Osteoblast (primary cell): ENCODE measurements at regions not wholly inside any gene's neighbourhood (a gene's known extent, or its start where the extent isn't known, plus 50 kb on each side); places are given as distances from the start of the nearest gene placed in this dataset.

Experiments
- DNase-seq: peaks from one replicate; pipeline ENCODE4 v3.0.0; 2011; ENCODE audit warnings: low spot score, mixed read lengths; ENCODE audit not compliant: insufficient read length; ENCODE audit errors: missing footprints
- H2AFZ ChIP-seq: 2 replicates; pipeline ENCODE4 v1.6.0; 2011; ENCODE audit warnings: mild to moderate bottlenecking, low read length
- H3K27ac ChIP-seq: 2 replicates; pipeline ENCODE4 v1.5.1; 2011; ENCODE audit warnings: mild to moderate bottlenecking, low read depth, low read length, moderate library complexity
- H3K27me3 ChIP-seq: 2 replicates; pipeline ENCODE4 v1.6.0; 2012; ENCODE audit warnings: mild to moderate bottlenecking, control low read depth, inconsistent platforms, low read length, moderate library complexity; ENCODE audit not compliant: insufficient read depth
- H3K36me3 ChIP-seq: 2 replicates; pipeline ENCODE4 v1.5.1; 2011; ENCODE audit warnings: mild to moderate bottlenecking, low read length, control low read depth, moderate library complexity; ENCODE audit not compliant: insufficient read depth
- H3K4me1 ChIP-seq: 2 replicates; pipeline ENCODE4 v1.5.1; 2011; ENCODE audit warnings: mild to moderate bottlenecking, low read length, control low read depth, moderate library complexity; ENCODE audit not compliant: insufficient read depth
- H3K4me2 ChIP-seq: 2 replicates; pipeline ENCODE4 v1.6.0; 2011; ENCODE audit warnings: mild to moderate bottlenecking, low read length; ENCODE audit not compliant: insufficient read depth
- H3K4me3 ChIP-seq: fragments of 200-600 bp; sonication (generic); 3 replicates; pipeline ENCODE4 v1.5.1; 2012; ENCODE audit warnings: mild to moderate bottlenecking, low read length, inconsistent platforms; ENCODE audit not compliant: insufficient read depth
- H3K79me2 ChIP-seq: 2 replicates; pipeline ENCODE4 v1.6.0; 2012; ENCODE audit warnings: mild to moderate bottlenecking, low read length, control low read depth, inconsistent platforms; ENCODE audit not compliant: insufficient read depth
- H3K9me3 ChIP-seq: 2 replicates; pipeline ENCODE4 v1.5.1; 2011; ENCODE audit warnings: low read depth, low read length, control low read depth
- H4K20me1 ChIP-seq: 2 replicates; pipeline ENCODE4 v1.6.0; 2012; ENCODE audit warnings: mild to moderate bottlenecking, low read length, control low read depth; ENCODE audit not compliant: insufficient read depth
- TF ChIP-seq, protein P1 (sequence below): IDR thresholded peaks from 2 replicates; pipeline ENCODE4 v1.5.1; 2011; ENCODE audit warnings: mild to moderate bottlenecking, low read depth, low read length, moderate library complexity; ENCODE audit errors: extremely low read depth

- H3K9me3 ChIP-seq, result no peaks in the 10 kb centered on the region
- no peaks in the 10 kb centered on the region for H3K27me3 ChIP-seq
- H3K4me3 ChIP-seq, result no peak overlapping the region
- no peaks in the 10 kb centered on the region for H3K79me2 ChIP-seq
- no peaks in the 10 kb centered on the region for H3K4me1 ChIP-seq
- TF ChIP-seq, protein P1, sequence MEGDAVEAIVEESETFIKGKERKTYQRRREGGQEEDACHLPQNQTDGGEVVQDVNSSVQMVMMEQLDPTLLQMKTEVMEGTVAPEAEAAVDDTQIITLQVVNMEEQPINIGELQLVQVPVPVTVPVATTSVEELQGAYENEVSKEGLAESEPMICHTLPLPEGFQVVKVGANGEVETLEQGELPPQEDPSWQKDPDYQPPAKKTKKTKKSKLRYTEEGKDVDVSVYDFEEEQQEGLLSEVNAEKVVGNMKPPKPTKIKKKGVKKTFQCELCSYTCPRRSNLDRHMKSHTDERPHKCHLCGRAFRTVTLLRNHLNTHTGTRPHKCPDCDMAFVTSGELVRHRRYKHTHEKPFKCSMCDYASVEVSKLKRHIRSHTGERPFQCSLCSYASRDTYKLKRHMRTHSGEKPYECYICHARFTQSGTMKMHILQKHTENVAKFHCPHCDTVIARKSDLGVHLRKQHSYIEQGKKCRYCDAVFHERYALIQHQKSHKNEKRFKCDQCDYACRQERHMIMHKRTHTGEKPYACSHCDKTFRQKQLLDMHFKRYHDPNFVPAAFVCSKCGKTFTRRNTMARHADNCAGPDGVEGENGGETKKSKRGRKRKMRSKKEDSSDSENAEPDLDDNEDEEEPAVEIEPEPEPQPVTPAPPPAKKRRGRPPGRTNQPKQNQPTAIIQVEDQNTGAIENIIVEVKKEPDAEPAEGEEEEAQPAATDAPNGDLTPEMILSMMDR, result no peak
- H3K4me2 ChIP-seq, result no peak overlapping the region
- H2AFZ ChIP-seq, result no peak overlapping the region
- H3K27ac ChIP-seq, result no peak overlapping the region
- DNase-seq, result no peak
- no peaks in the 10 kb centered on the region for H4K20me1 ChIP-seq
- no peaks in the 10 kb centered on the region for H3K36me3 ChIP-seq
Measured at GRCh38 chr13:106700007-106700406, 132.1 kb upstream of the ARGLU1 start.

- Histone ChIP-seq H3K36me3 (no peaks in the 10 kb centered on the region), H2AFZ (no peak overlapping the region), H3K9me3 (no peaks in the 10 kb centered on the region), H3K4me1 (no peaks in the 10 kb centered on the region), H3K27me3 (no peaks in the 10 kb centered on the region), H3K79me2 (no peaks in the 10 kb centered on the region), H3K27ac (no peak overlapping the region), H3K4me3 (no peak overlapping the region), H4K20me1 (no peaks in the 10 kb centered on the region), H3K4me2 (no peak overlapping the region)
- DNase-seq, result no peak
- TF ChIP-seq, protein P1, result no peak
Measured at GRCh38 chr13:106699311-106699710, 131.4 kb upstream of the ARGLU1 start.

GRCh38 chr13:106696719-106697118 is 128.8 kb upstream of the ARGLU1 start:
- no peak overlapping the region for H3K4me3 ChIP-seq
- no peaks in the 10 kb centered on the region for H4K20me1 ChIP-seq
- DNase-seq, result no peak
- no peak overlapping the region for H2AFZ ChIP-seq
- H3K79me2 ChIP-seq, result no peaks in the 10 kb centered on the region
- H3K36me3 ChIP-seq, result no peaks in the 10 kb centered on the region
- no peak overlapping the region for H3K4me2 ChIP-seq
- H3K27me3 ChIP-seq, result no peaks in the 10 kb centered on the region
- TF ChIP-seq, protein P1, result no peak
- H3K27ac ChIP-seq, result no peak overlapping the region
- no peaks in the 10 kb centered on the region for H3K4me1 ChIP-seq
- no peaks in the 10 kb centered on the region for H3K9me3 ChIP-seq

- Histone ChIP-seq H3K4me1 (no peaks in the 10 kb centered on the region), H3K27me3 (no peaks in the 10 kb centered on the region), H3K36me3 (no peaks in the 10 kb centered on the region), H3K79me2 (no peaks in the 10 kb centered on the region), H3K4me3 (no peak overlapping the region), H3K4me2 (no peak overlapping the region), H3K27ac (no peak overlapping the region), H3K9me3 (no peaks in the 10 kb centered on the region), H4K20me1 (no peaks in the 10 kb centered on the region), H2AFZ (no peak overlapping the region)
- DNase-seq, result no peak
- TF ChIP-seq, protein P1, result no peak
Measured at GRCh38 chr13:106696140-106696539, 128.2 kb upstream of the ARGLU1 start.
